Esophagus muscularis mucosa (tissue), 4 donors: ENCODE measurements at regions not wholly inside any gene's neighbourhood (a gene's known extent, or its start where the extent isn't known, plus 50 kb on each side); places are given as distances from the start of the nearest gene placed in this dataset.

Experiments used
- DNase-seq: peaks from one replicate; pipeline ENCODE4 v3.0.0-alpha.2; 2017; ENCODE audit errors: extremely low spot score
- H3K27ac ChIP-seq, 4 donors: fragments of 200-600 bp; sonication (generic); replicated peaks in 1 of 4; 1 replicate in 3 of 4; 2 replicates in 1 of 4; pipeline ENCODE4 v1.5.1; 2016 to 2019; ENCODE audit warnings: mild to moderate bottlenecking in 1 of 4
- H3K27me3 ChIP-seq, 4 donors: fragments of 200-600 bp; sonication (generic); one replicate each; pipeline versions ENCODE4 v1.5.1 to v1.6.0; 2016 to 2019
- H3K36me3 ChIP-seq, 4 donors: fragments of 200-600 bp; sonication (generic); one replicate each; pipeline ENCODE4 v1.5.1; 2016 to 2019
- H3K4me1 ChIP-seq, 4 donors: fragments of 200-600 bp; sonication (generic); one replicate each; pipeline ENCODE4 v1.5.1; 2016 to 2019
- H3K4me3 ChIP-seq, 4 donors: fragments of 200-600 bp; sonication (generic); 1 replicate in 2 of 4; 2 replicates in 2 of 4; pipeline ENCODE4 v1.5.1; 2016 to 2019; ENCODE audit warnings: mild to moderate bottlenecking in 4 of 4, moderate library complexity in 1 of 4
- H3K9me3 ChIP-seq, 4 donors: fragments of 200-600 bp; sonication (generic); 1 replicate in 3 of 4; 2 replicates in 1 of 4; pipeline ENCODE4 v1.5.1; 2016 to 2019
- CTCF ChIP-seq, 3 experiments: fragments of 200-600 bp in 2 of 3; fragments of 450-650 bp in 1 of 3; sonication (generic) in 2 of 3; IDR thresholded peaks; one replicate each; pipeline ENCODE4 v1.5.1; 2017 to 2019; ENCODE audit warnings: antibody characterized with exemption in 3 of 3, mild to moderate bottlenecking in 2 of 3, moderate library complexity in 1 of 3
- EP300 ChIP-seq: sonication (generic); formaldehyde crosslinking; IDR thresholded peaks from one replicate; pipeline ENCODE4 v1.6.1; 2017; ENCODE audit warnings: antibody characterized with exemption
- POLR2A ChIP-seq: fragments of 450-650 bp; IDR thresholded peaks from one replicate; pipeline ENCODE4 v1.6.1; 2017; ENCODE audit warnings: antibody characterized with exemption, moderate library complexity, mild to moderate bottlenecking, low read depth
- POLR2AphosphoS5 ChIP-seq, 2 donors: sonication (generic); formaldehyde crosslinking; IDR thresholded peaks; one replicate each; pipeline ENCODE4 v1.6.1; 2017; ENCODE audit warnings: antibody characterized with exemption in 2 of 2
- WGBS: methylation state at CpG from one replicate; pipeline ENCODE4 v1.1.5; 2018; 5-methylcytosine and 5-hydroxymethylcytosine counted together
- intact Hi-C: fragments of 100-400 bp; cut with DNase I; formaldehyde crosslinking; loops from one replicate; pipeline ENCODE4 v1.15.1; 2023

- WGBS = 65% methylated on average over 2 of the region's 2 CpGs
- intact Hi-C loops = no loop called here
These were observed 71.4 kb upstream of the PLSCR4 start for GRCh38 chr3:146322216-146322817.

GRCh38 chr3:146314871-146315270, 64.0 kb upstream of the PLSCR4 start:
- intact Hi-C loops = no loop called here
- DNase-seq = no peak
- no peaks in the 10 kb centered on the region for H3K4me1 ChIP-seq
- TF ChIP-seq EP300 (no peak), POLR2A (no peak), POLR2AphosphoS5 (IDR thresholded peaks at IDR 0.05) (no peak), CTCF (IDR thresholded peaks at IDR 0.05) (no peak)
- no peak overlapping the region for H3K27ac ChIP-seq
- no peaks in the 10 kb centered on the region for H3K9me3 ChIP-seq
- H3K27me3 ChIP-seq = no peaks in the 10 kb centered on the region
- no peaks in the 10 kb centered on the region for H3K36me3 ChIP-seq
- H3K4me3 ChIP-seq = no peak overlapping the region

More at GRCh38 chr3:146322216-146322817, 71.4 kb upstream of the PLSCR4 start:
- H3K9me3 ChIP-seq = no peaks in the 10 kb centered on the region
- no peak for DNase-seq
- no peaks in the 10 kb centered on the region for H3K27me3 ChIP-seq
- no peak overlapping the region for H3K27ac ChIP-seq
- H3K4me1 ChIP-seq = peaks cover 0 to 8% (median 6%) of the 10 kb centered on the region in 4 donors
- no peak for TF ChIP-seq CTCF (IDR thresholded peaks at IDR 0.05)
- TF ChIP-seq POLR2AphosphoS5 (IDR thresholded peaks at IDR 0.05) = no peak
- no peak for TF ChIP-seq POLR2A
- no peak for TF ChIP-seq EP300
- no peak overlapping the region for H3K4me3 ChIP-seq
- no peaks in the 10 kb centered on the region for H3K36me3 ChIP-seq

GRCh38 chr3:146313746-146314111, 62.8 kb upstream of the PLSCR4 start:
- Histone ChIP-seq H3K4me1 (peaks cover 0 to 7% (median 2%) of the 10 kb centered on the region in 4 donors), H3K36me3 (no peaks in the 10 kb centered on the region), H3K9me3 (no peaks in the 10 kb centered on the region), H3K4me3 (no peak overlapping the region), H3K27ac (no peak overlapping the region), H3K27me3 (no peaks in the 10 kb centered on the region)
- 43% methylated on average over 1 of the region's 1 CpG for WGBS
- intact Hi-C loops = no loop called here
- TF ChIP-seq EP300 = no peak
- TF ChIP-seq POLR2A = no peak
- no peak for TF ChIP-seq POLR2AphosphoS5 (IDR thresholded peaks at IDR 0.05)
- TF ChIP-seq CTCF (IDR thresholded peaks at IDR 0.05) = no peak
- no peak for DNase-seq

GRCh38 chr3:146313031-146313745, 62.3 kb upstream of the PLSCR4 start:
- Histone ChIP-seq H3K36me3 (no peaks in the 10 kb centered on the region), H3K4me3 (no peak overlapping the region), H3K27me3 (no peaks in the 10 kb centered on the region), H3K27ac (no peak overlapping the region), H3K9me3 (no peaks in the 10 kb centered on the region), H3K4me1 (peaks cover 0 to 12% (median 6%) of the 10 kb centered on the region in 4 donors)
- no peak for DNase-seq
- intact Hi-C loops = no loop called here
- TF ChIP-seq POLR2AphosphoS5 (IDR thresholded peaks at IDR 0.05) (no peak), CTCF (IDR thresholded peaks at IDR 0.05) (no peak), EP300 (no peak), POLR2A (no peak)
- WGBS = 68% methylated on average over 2 of the region's 2 CpGs
